Activated naive CD8-positive, alpha-beta T cell (primary cell): ENCODE measurements at regions not wholly inside any gene's neighbourhood (a gene's known extent, or its start where the extent isn't known, plus 50 kb on each side); places are given as distances from the start of the nearest gene placed in this dataset.
"Not testable (repeated sequence)": the region's sequence is repeated elsewhere in the genome, so short reads cannot be mapped to it uniquely, and the experiment has no call there.

Experiments used
- H3K27ac Mint-ChIP-seq: one replicate; pipeline ENCODE4 v1.8.0; 2021; ENCODE audit warnings: mixed read lengths
- H3K27me3 Mint-ChIP-seq: one replicate; pipeline ENCODE4 v1.8.0; 2021; ENCODE audit warnings: mixed read lengths
- H3K36me3 Mint-ChIP-seq: one replicate; pipeline ENCODE4 v1.8.0; 2021; ENCODE audit warnings: mixed read lengths
- H3K4me1 Mint-ChIP-seq: one replicate; pipeline ENCODE4 v1.8.0; 2021; ENCODE audit warnings: low read depth, mixed read lengths
- H3K4me3 Mint-ChIP-seq: one replicate; pipeline ENCODE4 v1.8.0; 2021; ENCODE audit warnings: mild to moderate bottlenecking, mixed read lengths
- H3K9me3 Mint-ChIP-seq: one replicate; pipeline ENCODE4 v1.8.0; 2021; ENCODE audit warnings: low read depth, mixed read lengths

GRCh38 chr3:99586701-99587100 lies 51.7 kb upstream of the COL8A1 start:
- Mint-ChIP-seq H3K27ac (no peak overlapping the region), H3K9me3 (no peaks in the 10 kb centered on the region), H3K4me3 (no peak overlapping the region), H3K36me3 (no peaks in the 10 kb centered on the region), H3K4me1 (no peaks in the 10 kb centered on the region), H3K27me3 (peaks cover 4% of the 10 kb centered on the region)

GRCh38 chr3:99579965-99580364 lies 58.4 kb upstream of the COL8A1 start:
- no peaks in the 10 kb centered on the region for H3K36me3 Mint-ChIP-seq
- H3K27me3 Mint-ChIP-seq: peaks cover 7% of the 10 kb centered on the region
- H3K27ac Mint-ChIP-seq: no peak overlapping the region
- H3K9me3 Mint-ChIP-seq: peaks cover 14% of the 10 kb centered on the region
- H3K4me1 Mint-ChIP-seq: no peaks in the 10 kb centered on the region
- H3K4me3 Mint-ChIP-seq: no peak overlapping the region

GRCh38 chr3:99579246-99579645 lies 59.1 kb upstream of the COL8A1 start:
- Mint-ChIP-seq H3K4me1 (no peaks in the 10 kb centered on the region), H3K27me3 (peaks cover 7% of the 10 kb centered on the region), H3K27ac (no peak overlapping the region), H3K36me3 (no peaks in the 10 kb centered on the region), H3K9me3 (peaks cover 16% of the 10 kb centered on the region), H3K4me3 (no peak overlapping the region)

- no peak overlapping the region for H3K4me3 Mint-ChIP-seq
- H3K4me1 Mint-ChIP-seq: no peaks in the 10 kb centered on the region
- peaks cover 3% of the 10 kb centered on the region for H3K27me3 Mint-ChIP-seq
- H3K36me3 Mint-ChIP-seq: no peaks in the 10 kb centered on the region
- H3K9me3 Mint-ChIP-seq: peaks cover 16% of the 10 kb centered on the region
- no peak overlapping the region for H3K27ac Mint-ChIP-seq
These were observed 59.9 kb upstream of the COL8A1 start for GRCh38 chr3:99578339-99578970.

- Mint-ChIP-seq H3K36me3 (no peaks in the 10 kb centered on the region), H3K27me3 (peaks cover 3% of the 10 kb centered on the region), H3K4me3 (no peak overlapping the region), H3K4me1 (no peaks in the 10 kb centered on the region), H3K9me3 (peaks cover 16% of the 10 kb centered on the region), H3K27ac (no peak overlapping the region)
These were observed 61.4 kb upstream of the COL8A1 start for GRCh38 chr3:99576904-99577559.

GRCh38 chr3:99575683-99576082 lies 62.7 kb upstream of the COL8A1 start:
- Mint-ChIP-seq H3K9me3 (peaks cover 16% of the 10 kb centered on the region), H3K4me3 (no peak overlapping the region), H3K4me1 (no peaks in the 10 kb centered on the region), H3K27ac (no peak overlapping the region), H3K36me3 (no peaks in the 10 kb centered on the region), H3K27me3 (peaks cover 3% of the 10 kb centered on the region)

GRCh38 chr3:99570061-99570460 lies 68.3 kb upstream of the COL8A1 start:
- H3K9me3 Mint-ChIP-seq: peaks cover 8% of the 10 kb centered on the region
- H3K27ac Mint-ChIP-seq: no peak overlapping the region
- H3K4me3 Mint-ChIP-seq: no peak overlapping the region
- H3K36me3 Mint-ChIP-seq: no peaks in the 10 kb centered on the region
- H3K4me1 Mint-ChIP-seq: no peaks in the 10 kb centered on the region
- no peaks in the 10 kb centered on the region for H3K27me3 Mint-ChIP-seq

- Mint-ChIP-seq H3K27me3 (no peaks in the 10 kb centered on the region), H3K36me3 (no peaks in the 10 kb centered on the region), H3K4me1 (no peaks in the 10 kb centered on the region), H3K27ac (no peak overlapping the region), H3K9me3 (peaks cover 5% of the 10 kb centered on the region), H3K4me3 (no peak overlapping the region)
These were observed 69.6 kb upstream of the COL8A1 start for GRCh38 chr3:99568663-99569335.

GRCh38 chr3:99565331-99565730 lies 73.1 kb upstream of the COL8A1 start:
- Mint-ChIP-seq H3K4me1 (no peaks in the 10 kb centered on the region), H3K36me3 (no peaks in the 10 kb centered on the region), H3K27ac (no peak overlapping the region), H3K4me3 (no peak overlapping the region), H3K9me3 (peaks cover 8% of the 10 kb centered on the region), H3K27me3 (no peaks in the 10 kb centered on the region)

- Mint-ChIP-seq H3K4me1 (no peaks in the 10 kb centered on the region), H3K9me3 (peaks cover 8% of the 10 kb centered on the region), H3K27me3 (no peaks in the 10 kb centered on the region), H3K36me3 (no peaks in the 10 kb centered on the region), H3K27ac (no peak overlapping the region), H3K4me3 (no peak overlapping the region)
These were observed 75.3 kb upstream of the COL8A1 start for GRCh38 chr3:99562990-99563607.

GRCh38 chr3:99562138-99562537 lies 76.3 kb upstream of the COL8A1 start:
- H3K4me3 Mint-ChIP-seq: no peak overlapping the region
- H3K9me3 Mint-ChIP-seq: peaks cover 13% of the 10 kb centered on the region
- H3K27me3 Mint-ChIP-seq: no peaks in the 10 kb centered on the region
- H3K4me1 Mint-ChIP-seq: no peaks in the 10 kb centered on the region
- H3K36me3 Mint-ChIP-seq: no peaks in the 10 kb centered on the region
- no peak overlapping the region for H3K27ac Mint-ChIP-seq

GRCh38 chr3:99561056-99561455 lies 77.3 kb upstream of the COL8A1 start:
- H3K27ac Mint-ChIP-seq: no peak overlapping the region
- H3K27me3 Mint-ChIP-seq: no peaks in the 10 kb centered on the region
- H3K4me1 Mint-ChIP-seq: no peaks in the 10 kb centered on the region
- H3K9me3 Mint-ChIP-seq: peaks cover 8% of the 10 kb centered on the region
- H3K4me3 Mint-ChIP-seq: no peak overlapping the region
- H3K36me3 Mint-ChIP-seq: no peaks in the 10 kb centered on the region

- Mint-ChIP-seq H3K4me3 (no peak overlapping the region), H3K9me3 (peaks cover 7% of the 10 kb centered on the region), H3K27me3 (no peaks in the 10 kb centered on the region), H3K4me1 (no peaks in the 10 kb centered on the region), H3K27ac (no peak overlapping the region), H3K36me3 (no peaks in the 10 kb centered on the region)
These were observed 79.2 kb upstream of the COL8A1 start for GRCh38 chr3:99559196-99559595.

GRCh38 chr3:99555885-99556284 lies 82.5 kb upstream of the COL8A1 start:
- H3K27me3 Mint-ChIP-seq, H3K36me3 Mint-ChIP-seq, H3K4me3 Mint-ChIP-seq, H3K27ac Mint-ChIP-seq, H3K9me3 Mint-ChIP-seq, H3K4me1 Mint-ChIP-seq: not testable (repeated sequence)

- H3K9me3 Mint-ChIP-seq: no peaks in the 10 kb centered on the region
- H3K36me3 Mint-ChIP-seq: no peaks in the 10 kb centered on the region
- H3K27ac Mint-ChIP-seq: no peak overlapping the region
- peaks cover 4% of the 10 kb centered on the region for H3K27me3 Mint-ChIP-seq
- no peaks in the 10 kb centered on the region for H3K4me1 Mint-ChIP-seq
- no peak overlapping the region for H3K4me3 Mint-ChIP-seq
These were observed 86.9 kb upstream of the COL8A1 start for GRCh38 chr3:99551520-99551919.
